GM23248 (cell line): ENCODE measurements at regions not wholly inside any gene's neighbourhood (a gene's known extent, or its start where the extent isn't known, plus 50 kb on each side); places are given as distances from the start of the nearest gene placed in this dataset.

Experiments
- DNase-seq: peaks from one replicate; pipeline ENCODE4 v3.0.0-alpha.2; 2015
- H2AFZ ChIP-seq: fragments of 200-600 bp; sonication (generic); 2 replicates; pipeline ENCODE4 v1.6.1; 2016; ENCODE audit warnings: antibody characterized with exemption
- H3F3A ChIP-seq: fragments of 200-600 bp; sonication (generic); 2 replicates; pipeline ENCODE4 v1.6.1; 2016; ENCODE audit warnings: mild to moderate bottlenecking, antibody characterized with exemption, mixed run types; ENCODE audit not compliant: insufficient read depth
- H3K27ac ChIP-seq: fragments of 200-600 bp; sonication (generic); 2 replicates; pipeline ENCODE4 v1.5.1; 2016; ENCODE audit warnings: mild to moderate bottlenecking
- H3K27me3 ChIP-seq: fragments of 200-600 bp; sonication (generic); replicated peaks from 2 replicates; pipeline ENCODE4 v1.6.1; 2016; ENCODE audit warnings: mild to moderate bottlenecking; ENCODE audit not compliant: insufficient read depth
- H3K36me3 ChIP-seq: fragments of 200-600 bp; sonication (generic); 2 replicates; pipeline ENCODE4 v1.6.1; 2016; ENCODE audit warnings: low read depth, mild to moderate bottlenecking
- H3K4me1 ChIP-seq: fragments of 200-600 bp; sonication (generic); 2 replicates; pipeline ENCODE4 v1.6.1; 2016; ENCODE audit warnings: mild to moderate bottlenecking; ENCODE audit not compliant: insufficient read depth
- H3K4me2 ChIP-seq: fragments of 200-600 bp; sonication (generic); one replicate; pipeline ENCODE4 v1.6.1; 2016; ENCODE audit warnings: mild to moderate bottlenecking; ENCODE audit not compliant: unreplicated experiment
- H3K4me3 ChIP-seq: fragments of 200-600 bp; sonication (generic); 2 replicates; pipeline ENCODE4 v1.5.1; 2016; ENCODE audit warnings: mild to moderate bottlenecking
- H3K79me2 ChIP-seq: fragments of 200-600 bp; sonication (generic); 2 replicates; pipeline ENCODE4 v1.6.1; 2016; ENCODE audit warnings: mild to moderate bottlenecking; ENCODE audit not compliant: insufficient read depth
- H3K9ac ChIP-seq: fragments of 200-600 bp; sonication (generic); 2 replicates; pipeline ENCODE4 v1.6.1; 2016; ENCODE audit warnings: mild to moderate bottlenecking
- H3K9me2 ChIP-seq: fragments of 200-600 bp; sonication (generic); 2 replicates; pipeline ENCODE4 v1.6.1; 2016; ENCODE audit warnings: mixed run types, mild to moderate bottlenecking, moderate library complexity; ENCODE audit not compliant: insufficient read depth
- H3K9me3 ChIP-seq: fragments of 200-600 bp; sonication (generic); one replicate; pipeline ENCODE4 v1.6.1; 2017; ENCODE audit warnings: low read depth
- H4K20me1 ChIP-seq: fragments of 200-600 bp; sonication (generic); 2 replicates; pipeline ENCODE4 v1.6.0; 2016; ENCODE audit not compliant: insufficient read depth
- EZH2 ChIP-seq: fragments of 200-600 bp; sonication (generic); IDR thresholded peaks from 2 replicates; pipeline ENCODE4 v1.6.1; 2018; ENCODE audit warnings: antibody characterized with exemption, mild to moderate bottlenecking; ENCODE audit not compliant: insufficient read depth, poor library complexity, severe bottlenecking
- EZH2phosphoT487 ChIP-seq: fragments of 200-600 bp; sonication (generic); IDR thresholded peaks from 2 replicates; pipeline ENCODE4 v1.6.1; 2018; ENCODE audit warnings: antibody characterized with exemption, moderate library complexity, mild to moderate bottlenecking, low read depth; ENCODE audit not compliant: insufficient read depth
- whole genome bisulfite sequencing, 2 experiments: methylation state at CpG; one replicate each; pipeline ENCODE4 v1.1.6; 2015 to 2017; ENCODE audit warnings: low lambda C conversion rate in 2 of 2, low coverage in 1 of 2; ENCODE audit errors: missing lambda C conversion rate in 2 of 2; 5-methylcytosine and 5-hydroxymethylcytosine counted together
- in situ Hi-C: fragments of 300-500 bp; cut with MboI; formaldehyde crosslinking; loops from 2 replicates; pipeline ENCODE4 v1.15.0; 2020

DNA sequence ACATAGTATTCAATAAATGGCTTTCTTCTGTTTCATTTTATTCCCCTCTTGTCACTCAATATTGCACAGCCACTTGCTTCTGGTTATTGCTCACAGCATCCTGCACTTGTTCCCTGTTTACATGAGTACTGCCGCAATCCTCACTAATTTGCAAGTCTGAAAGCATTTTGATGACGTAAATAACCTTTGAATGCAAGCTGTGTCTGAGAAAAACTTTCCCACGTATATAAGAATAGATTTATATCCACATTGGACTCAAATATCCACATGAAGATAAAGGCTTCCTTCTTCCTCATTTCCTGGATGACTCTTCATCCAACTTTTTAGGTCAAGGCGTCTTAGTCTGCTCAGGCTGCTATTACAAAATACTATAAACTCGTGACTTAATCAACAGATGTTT lies 88.2 kb upstream of the DAP start:
- DNase-seq: peak; percentile 33
- Histone ChIP-seq H3K27me3 (peaks cover 12% of the 10 kb centered on the region), H3K9ac (no peak overlapping the region), H3K4me3 (no peak overlapping the region), H3K79me2 (no peaks in the 10 kb centered on the region), H3K4me2 (no peak overlapping the region), H3F3A (no peaks in the 10 kb centered on the region), H3K9me2 (no peaks in the 10 kb centered on the region), H3K4me1 (no peaks in the 10 kb centered on the region), H3K9me3 (no peaks in the 10 kb centered on the region), H3K27ac (no peak overlapping the region), H4K20me1 (no peaks in the 10 kb centered on the region), H2AFZ (no peak overlapping the region), H3K36me3 (no peaks in the 10 kb centered on the region)
- WGBS, 2 experiments: 35 to 38% methylated on average over 5 of the region's 5 CpGs
- TF ChIP-seq EZH2phosphoT487 (no peak), EZH2 (no peak)
- in situ Hi-C loops: no loop called here

- Histone ChIP-seq H3K9me2 (no peaks in the 10 kb centered on the region), H3K36me3 (no peaks in the 10 kb centered on the region), H2AFZ (no peak overlapping the region), H3K27me3 (peaks cover 13% of the 10 kb centered on the region), H3K9ac (no peak overlapping the region), H3K27ac (no peak overlapping the region), H3K4me2 (no peak overlapping the region), H4K20me1 (no peaks in the 10 kb centered on the region), H3K9me3 (no peaks in the 10 kb centered on the region), H3K4me1 (no peaks in the 10 kb centered on the region), H3K4me3 (no peak overlapping the region), H3K79me2 (no peaks in the 10 kb centered on the region), H3F3A (no peaks in the 10 kb centered on the region)
- in situ Hi-C loops: no loop called here
- DNase-seq: no peak
- no peak for TF ChIP-seq EZH2phosphoT487
- no peak for TF ChIP-seq EZH2
- 10 to 21% methylated on average over 4 of the region's 4 CpGs for WGBS, 2 experiments
Measured at GRCh38 chr5:10844016-10844415, 83.0 kb upstream of the DAP start.

DNA sequence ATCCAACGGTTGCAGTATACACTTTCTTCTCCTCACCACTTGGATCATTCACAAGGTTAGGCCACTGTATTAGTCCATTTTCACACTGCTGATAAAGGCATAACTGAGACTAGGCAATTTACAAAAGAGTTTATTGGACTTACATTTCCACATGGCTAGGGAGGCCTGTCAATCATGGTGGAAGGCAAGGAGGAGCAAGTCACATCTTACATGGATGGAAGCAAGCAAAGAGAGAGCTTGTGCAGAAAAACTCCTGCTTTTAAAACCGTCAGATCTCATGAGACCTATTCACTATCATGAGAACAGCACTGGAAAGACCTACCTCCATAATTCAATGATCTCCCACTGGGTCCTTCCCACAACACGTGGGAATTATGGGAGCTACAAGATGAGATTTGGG lies 81.8 kb upstream of the DAP start:
- no peaks in the 10 kb centered on the region for H3K9me2 ChIP-seq
- no peak for DNase-seq
- WGBS, 2 experiments: 25 to 26% methylated on average over 3 of the region's 3 CpGs

DNA sequence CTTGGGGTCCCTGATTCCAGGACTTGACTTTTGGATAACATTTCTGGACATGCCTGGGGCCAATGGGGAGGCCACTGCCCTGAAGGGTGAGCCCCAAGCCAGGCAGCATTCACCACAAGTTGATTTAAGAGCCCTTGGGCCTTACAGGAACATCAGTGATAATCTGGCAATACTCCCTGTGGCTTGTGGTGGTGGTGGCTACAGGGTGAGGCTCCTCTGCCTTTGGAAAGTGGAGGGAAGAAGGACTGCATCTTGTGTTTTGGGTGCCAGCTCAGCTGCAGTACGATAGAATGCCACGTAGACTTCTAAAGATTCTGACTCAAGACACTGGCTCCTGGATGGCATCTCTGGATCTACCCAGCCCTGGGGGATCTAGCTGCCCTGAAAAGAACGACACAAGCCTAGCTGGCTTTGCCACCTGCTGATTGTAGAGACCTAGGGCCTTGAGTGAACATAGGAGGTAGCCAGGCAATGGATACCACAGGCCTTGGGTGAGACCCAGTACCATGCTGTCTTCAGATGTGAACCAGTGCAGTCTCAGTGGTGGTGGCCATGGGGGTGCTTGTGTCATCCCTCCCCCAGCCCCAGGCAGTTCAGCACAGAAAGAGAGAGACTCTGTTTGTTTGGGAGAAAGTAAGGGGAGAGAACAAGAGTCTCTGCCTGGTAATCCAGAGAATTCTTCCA lies 79.0 kb upstream of the DAP start:
- no peak overlapping the region for H3K4me3 ChIP-seq
- DNase-seq: no peak
- no peaks in the 10 kb centered on the region for H3K9me3 ChIP-seq
- no peak for TF ChIP-seq EZH2
- no peak for TF ChIP-seq EZH2phosphoT487
- no peak overlapping the region for H3K9ac ChIP-seq
- no peaks in the 10 kb centered on the region for H4K20me1 ChIP-seq
- no peak overlapping the region for H3K27ac ChIP-seq
- in situ Hi-C loops: no loop called here
- H3K36me3 ChIP-seq: no peaks in the 10 kb centered on the region
- peaks cover 13% of the 10 kb centered on the region; the same call in 1 of the 2 replicates for H3K4me1 ChIP-seq
- no peaks in the 10 kb centered on the region for H3K79me2 ChIP-seq
- peaks cover 4% of the 10 kb centered on the region; the same call in 1 of the 2 replicates for H3K27me3 ChIP-seq
- no peaks in the 10 kb centered on the region for H3K9me2 ChIP-seq
- H3F3A ChIP-seq: no peaks in the 10 kb centered on the region
- no peak overlapping the region for H3K4me2 ChIP-seq
- WGBS, 2 experiments: 43 to 57% methylated on average over 3 of the region's 3 CpGs
- no peak overlapping the region for H2AFZ ChIP-seq

More for the DNA sequence above, 81.8 kb upstream of the DAP start:
- H4K20me1 ChIP-seq: no peaks in the 10 kb centered on the region
- H3F3A ChIP-seq: no peaks in the 10 kb centered on the region
- H3K4me1 ChIP-seq: no peaks in the 10 kb centered on the region
- no peak overlapping the region for H3K9ac ChIP-seq
- TF ChIP-seq EZH2phosphoT487: no peak
- no peak for TF ChIP-seq EZH2
- no peak overlapping the region for H3K27ac ChIP-seq
- H3K9me3 ChIP-seq: no peaks in the 10 kb centered on the region
- H2AFZ ChIP-seq: no peak overlapping the region
- no peak overlapping the region for H3K4me3 ChIP-seq
- H3K79me2 ChIP-seq: no peaks in the 10 kb centered on the region
- in situ Hi-C loops: no loop called here
- H3K4me2 ChIP-seq: no peak overlapping the region
- peaks cover 13% of the 10 kb centered on the region for H3K27me3 ChIP-seq
- H3K36me3 ChIP-seq: no peaks in the 10 kb centered on the region
